Right renal pelvis (tissue), 4 donors: ENCODE measurements at regions not wholly inside any gene's neighbourhood (a gene's known extent, or its start where the extent isn't known, plus 50 kb on each side); places are given as distances from the start of the nearest gene placed in this dataset.
"Not testable (repeated sequence)": the region's sequence is repeated elsewhere in the genome, so short reads cannot be mapped to it uniquely, and the experiment has no call there.

ENCODE experiments used
- DNase-seq, 4 donors: peaks; one replicate each; pipeline ENCODE4 v3.0.0-alpha.2; 2013; ENCODE audit warnings: low read depth in 4 of 4, low spot score in 3 of 4, missing footprints in 1 of 4

DNA sequence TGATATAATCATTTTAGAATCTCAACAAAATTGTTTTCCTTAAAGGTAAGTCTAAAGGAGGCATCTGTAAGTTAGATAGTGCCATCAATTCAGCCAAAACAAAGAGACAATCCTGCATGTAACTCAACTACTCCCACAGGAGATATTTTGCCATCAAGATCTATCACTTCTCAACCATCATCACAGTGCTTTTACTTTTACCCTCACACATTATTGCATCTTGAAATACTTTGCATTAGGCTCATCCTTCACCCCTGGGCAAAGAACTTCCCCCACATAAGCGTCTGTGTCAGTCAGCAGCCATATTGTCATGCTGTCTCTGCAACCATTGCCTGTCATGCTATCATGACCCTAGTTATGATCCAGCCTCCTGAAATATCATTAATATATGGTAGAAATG is 54.9 kb upstream of the NLGN1 start:
- no peak for DNase-seq

DNA sequence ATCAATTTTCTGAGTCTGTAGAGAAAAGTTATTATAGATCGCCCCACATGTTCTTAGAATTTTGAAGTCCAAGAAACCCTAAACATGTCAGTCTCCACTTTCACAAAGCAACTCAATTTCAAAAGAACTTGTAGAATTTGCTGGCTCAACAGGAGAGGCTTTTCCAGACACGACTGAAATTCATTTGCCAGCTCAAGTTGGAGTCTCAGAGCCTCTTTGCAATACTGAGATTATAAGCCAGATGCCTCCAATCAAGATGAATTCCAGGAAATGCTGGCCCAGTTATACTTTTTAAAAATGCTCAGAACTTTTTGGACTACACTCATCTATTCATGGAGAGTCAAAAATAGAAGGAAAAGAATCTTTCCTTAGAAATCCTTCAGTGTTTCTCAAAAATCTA is 56.9 kb upstream of the NLGN1 start:
- no peak for DNase-seq

GRCh38 chr3:173336261-173336660 is 61.3 kb upstream of the NLGN1 start:
- DNase-seq = no peak

DNA sequence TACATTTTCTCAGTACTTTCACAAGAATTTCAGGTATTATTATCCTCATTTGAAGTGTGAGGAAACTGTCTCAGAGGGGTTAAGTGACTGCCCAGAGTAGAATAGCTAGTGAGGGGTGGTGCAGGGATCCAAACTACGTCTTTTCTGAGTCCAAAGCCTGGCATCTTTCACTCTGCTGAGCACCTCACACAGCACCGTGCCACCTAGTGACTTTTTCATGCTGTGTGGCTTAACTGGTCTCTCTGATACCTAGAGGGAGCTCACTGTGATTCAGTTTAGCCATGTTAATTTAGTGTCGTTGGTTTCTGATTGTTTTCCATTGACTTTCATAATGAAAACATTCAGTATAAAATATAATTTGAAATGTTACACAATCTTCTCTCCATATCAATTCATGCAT is 91.4 kb upstream of the NLGN1 start:
- no peak for DNase-seq

GRCh38 chr3:173304182-173304800 is 93.3 kb upstream of the NLGN1 start:
- DNase-seq = no peak

DNA sequence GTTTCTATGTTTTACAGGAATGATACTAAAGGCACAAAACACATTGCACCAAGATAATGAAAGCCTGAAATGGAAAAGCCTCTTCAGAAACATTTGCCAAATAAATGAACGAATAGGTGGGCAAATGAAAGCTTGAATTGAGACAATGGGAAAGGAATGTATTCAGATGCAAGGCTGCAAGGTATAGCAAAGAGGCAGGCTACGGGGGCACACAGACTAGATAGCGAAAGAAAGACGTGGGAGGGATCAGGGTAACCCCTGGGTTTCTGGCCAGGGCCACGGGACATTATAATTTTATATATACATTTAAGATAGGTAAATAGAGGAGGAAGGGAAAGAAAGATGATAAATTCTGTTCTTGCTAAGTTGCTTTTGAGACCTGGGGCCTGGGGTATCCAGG is 95.9 kb upstream of the NLGN1 start:
- no peak for DNase-seq

- DNase-seq = no peak
Observed at GRCh38 chr3:173289072-173289471, 108.5 kb upstream of the NLGN1 start.

GRCh38 chr3:173287361-173287760 is 110.2 kb upstream of the NLGN1 start:
- no peak for DNase-seq

DNA sequence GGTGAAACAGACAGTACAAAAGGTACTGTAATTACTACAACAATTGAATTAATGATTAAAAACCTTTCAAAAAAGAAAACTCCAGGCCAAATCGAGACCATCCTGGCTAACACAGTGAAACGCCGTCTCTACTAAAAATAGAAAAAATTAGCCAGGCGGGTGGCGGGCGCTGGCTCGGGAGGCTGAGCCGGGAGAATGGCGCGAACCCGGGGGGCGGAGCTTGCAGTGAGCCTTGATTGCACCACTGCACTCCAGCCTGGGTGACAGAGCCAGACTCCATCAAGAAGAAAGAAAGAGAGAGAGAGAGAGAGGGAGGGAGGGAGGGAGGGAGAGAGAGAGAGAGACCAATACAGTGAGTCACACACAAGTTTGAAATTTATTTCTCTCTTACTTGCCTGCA is 111.0 kb upstream of the NLGN1 start:
- not testable (repeated sequence) for DNase-seq

- DNase-seq = no peak
Observed at GRCh38 chr3:173284301-173284700, 113.2 kb upstream of the NLGN1 start.

- DNase-seq = no peak
Observed at GRCh38 chr3:173275740-173276139, 121.8 kb upstream of the NLGN1 start.

DNA sequence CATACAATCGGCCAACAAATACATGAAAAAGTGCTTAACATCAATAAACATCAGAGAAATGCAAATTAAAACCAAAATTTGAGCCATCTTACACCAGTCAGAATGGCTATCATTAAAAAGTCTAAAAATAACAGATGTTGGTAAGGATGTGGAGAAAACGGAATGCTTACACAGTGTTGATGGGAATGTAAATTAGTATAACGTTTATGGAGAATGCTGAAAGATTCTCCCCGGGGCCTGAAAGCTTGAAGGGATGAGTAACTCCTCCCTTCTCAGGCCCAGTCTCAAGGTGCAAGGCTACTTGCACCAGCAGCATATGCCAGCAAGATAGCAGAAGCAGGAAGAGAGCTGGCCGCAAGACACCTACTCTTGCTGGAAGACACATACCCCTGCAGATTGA is 123.7 kb upstream of the NLGN1 start:
- DNase-seq = no peak

GRCh38 chr3:173268781-173269180 is 127.7 kb upstream of the SPATA16 start:
- no peak for DNase-seq

- no peak for DNase-seq
Observed at GRCh38 chr3:173267716-173268115, 126.7 kb upstream of the SPATA16 start.

DNA sequence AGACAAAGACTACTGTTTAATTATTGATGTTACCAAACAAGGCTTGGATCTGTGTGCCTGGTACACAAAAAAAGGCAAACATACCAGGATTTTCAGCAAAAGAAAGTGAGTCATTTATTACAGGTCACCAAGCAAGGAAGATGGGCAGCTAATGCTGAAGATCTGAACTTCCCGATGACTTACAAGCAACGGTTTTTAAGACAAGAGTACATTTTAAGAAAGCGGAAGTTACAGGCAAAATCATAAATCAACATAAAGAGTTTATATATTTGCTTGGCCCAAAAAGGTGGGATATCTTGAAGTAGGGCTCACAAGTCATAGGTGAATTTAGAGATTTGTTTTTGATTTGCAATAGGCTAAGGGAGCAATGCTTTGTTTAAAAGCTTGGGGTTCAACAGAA is 125.4 kb upstream of the SPATA16 start:
- DNase-seq = no peak

DNA sequence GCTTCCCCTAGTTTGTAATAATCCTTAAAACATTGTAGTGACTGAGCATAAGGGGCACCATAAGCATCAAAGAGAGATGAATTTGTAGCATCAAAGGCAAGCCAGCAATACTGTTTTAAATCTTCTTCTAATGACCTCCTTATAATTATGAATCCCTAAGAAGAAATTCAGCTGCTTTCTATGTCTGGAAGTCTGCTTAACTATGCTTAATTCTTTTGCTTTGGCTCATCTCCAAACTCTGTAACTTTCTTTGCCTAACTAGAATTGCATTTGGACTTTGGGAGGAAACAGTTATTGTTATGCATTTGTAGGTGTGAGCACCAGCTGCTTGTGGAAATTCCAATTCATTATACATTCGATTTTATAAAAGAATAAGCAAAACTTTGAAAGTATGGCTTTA is 117.7 kb upstream of the SPATA16 start:
- DNase-seq = no peak

- no peak for DNase-seq
Observed at GRCh38 chr3:173257797-173258196, 116.8 kb upstream of the SPATA16 start.

DNA sequence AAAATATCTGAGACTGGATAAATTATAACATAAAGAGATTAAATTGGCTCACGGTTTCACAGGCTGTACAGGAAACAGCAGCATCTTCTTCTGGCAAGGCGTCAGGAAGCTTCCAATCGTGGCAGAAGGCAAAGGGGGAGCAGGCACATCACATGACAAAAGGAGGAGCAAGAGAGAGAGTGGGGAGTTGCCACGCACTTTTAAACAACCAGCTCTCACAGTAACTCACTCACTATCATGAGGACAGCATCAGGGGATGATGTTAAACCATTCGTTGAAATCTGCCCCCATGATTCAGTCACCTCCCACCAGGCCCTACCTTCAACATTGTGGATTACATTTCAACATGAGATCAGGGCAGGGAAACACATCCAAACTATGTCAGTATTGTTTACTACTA is 114.5 kb upstream of the SPATA16 start:
- DNase-seq = no peak

DNA sequence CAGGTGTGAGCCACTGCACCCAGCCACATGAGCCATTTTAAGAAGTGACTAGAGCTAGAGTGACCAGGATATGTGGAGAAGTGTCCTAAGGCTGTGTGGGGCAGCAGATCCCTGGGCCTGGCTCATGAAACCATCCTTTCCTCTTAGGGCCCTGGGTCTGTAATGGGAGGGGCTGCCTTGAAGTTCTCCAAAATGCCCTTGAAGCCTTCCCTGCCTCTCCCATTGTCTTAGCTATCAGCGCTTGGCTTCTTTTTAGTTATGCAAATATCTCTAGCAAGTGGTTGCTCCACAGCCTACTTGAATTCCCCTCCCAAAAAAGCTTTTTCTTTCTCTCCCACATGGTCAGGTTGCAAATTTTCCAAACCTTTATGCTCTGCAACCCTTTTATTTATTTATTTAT is 112.4 kb upstream of the SPATA16 start:
- DNase-seq = no peak

GRCh38 chr3:173249457-173249856 is 108.4 kb upstream of the SPATA16 start:
- no peak for DNase-seq

DNA sequence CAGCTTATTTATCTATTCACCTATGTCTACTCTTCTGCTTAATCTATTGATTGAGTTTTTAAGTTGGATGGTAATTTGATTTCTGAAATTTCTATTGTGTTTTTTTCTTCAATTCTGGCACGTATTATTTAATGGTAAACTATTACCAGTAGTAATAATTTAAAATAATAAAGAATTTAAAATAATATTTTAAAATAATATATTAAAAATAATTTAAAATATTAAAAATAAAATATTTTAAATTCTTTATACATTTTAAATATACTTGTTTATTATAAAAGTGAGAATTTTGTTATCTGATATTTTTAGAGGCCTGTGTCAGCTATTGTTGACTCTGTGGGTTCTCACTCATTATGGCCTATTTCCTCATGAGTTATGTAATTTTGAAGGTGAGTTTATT is 100.7 kb upstream of the SPATA16 start:
- no peak for DNase-seq

DNA sequence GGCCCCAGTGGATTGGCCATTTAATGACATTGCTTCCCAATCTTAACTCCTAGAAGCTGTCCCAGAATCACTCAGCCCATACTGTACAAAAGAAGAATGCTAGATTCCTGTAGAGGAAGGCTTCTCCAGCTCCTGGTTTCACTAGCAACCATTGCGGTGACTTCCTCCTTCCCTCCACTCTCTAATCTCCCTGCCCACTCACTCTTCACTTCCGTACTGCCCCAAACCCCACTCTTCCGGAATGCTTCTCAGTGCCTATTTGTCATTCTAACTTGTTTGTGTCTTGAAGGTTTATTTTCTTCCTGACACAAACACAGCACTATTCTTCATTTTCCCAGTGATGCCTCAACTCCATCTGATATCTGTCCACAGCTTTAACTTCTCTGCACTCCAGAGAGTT is 97.1 kb upstream of the SPATA16 start:
- no peak for DNase-seq

DNA sequence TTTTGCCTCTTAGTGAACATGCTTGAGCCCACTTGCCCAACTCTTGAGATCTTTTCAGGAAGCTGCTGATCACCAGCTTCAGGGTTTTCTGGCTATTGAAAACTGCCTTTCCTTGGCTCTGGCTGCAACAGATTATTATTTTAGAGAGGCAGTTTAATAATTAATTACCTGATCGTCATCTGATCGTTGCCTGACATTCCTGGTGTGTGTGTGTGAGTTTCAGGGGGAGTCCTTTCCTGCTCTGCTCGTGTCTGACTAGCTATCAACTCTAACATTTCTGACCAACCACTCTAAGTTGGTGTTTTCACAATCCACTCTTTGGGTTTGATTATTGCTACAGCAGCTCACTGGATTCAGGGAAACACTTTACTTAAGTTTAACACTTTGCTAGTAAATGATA is 84.3 kb upstream of the SPATA16 start:
- DNase-seq = no peak
